ENCODE measurements at regions not wholly inside any gene's neighbourhood (a gene's known extent, or its start where the extent isn't known, plus 50 kb on each side); places are given as distances from the start of the nearest gene placed in this dataset.

DNA sequence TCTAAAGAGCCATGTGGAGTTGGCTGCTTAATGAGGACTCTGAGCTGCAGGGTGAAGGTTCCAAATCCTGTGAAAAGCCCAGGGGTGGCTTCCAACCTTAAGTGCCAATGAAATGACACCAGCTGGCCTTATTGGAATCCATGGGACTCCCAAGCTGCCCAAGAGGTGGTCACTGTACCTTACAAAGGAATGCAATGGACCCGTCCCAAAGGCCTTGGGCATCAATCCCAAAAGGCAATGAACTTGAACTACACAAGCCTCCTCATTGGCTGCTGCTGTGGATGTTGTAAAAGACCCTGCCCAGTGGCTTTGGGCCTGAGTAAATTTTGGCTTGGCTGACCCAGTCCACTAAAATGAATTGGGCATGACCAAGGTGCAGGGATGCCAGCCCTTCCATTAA lies 129.3 kb downstream of the WNT5A start (continued):
- no peak for TF ChIP-seq ZBTB40 (IDR thresholded peaks at IDR 0.05)
- TF ChIP-seq ZBTB40 (CRISPR knock-in tag; IDR thresholded peaks at IDR 0.05), result no peak

DNA sequence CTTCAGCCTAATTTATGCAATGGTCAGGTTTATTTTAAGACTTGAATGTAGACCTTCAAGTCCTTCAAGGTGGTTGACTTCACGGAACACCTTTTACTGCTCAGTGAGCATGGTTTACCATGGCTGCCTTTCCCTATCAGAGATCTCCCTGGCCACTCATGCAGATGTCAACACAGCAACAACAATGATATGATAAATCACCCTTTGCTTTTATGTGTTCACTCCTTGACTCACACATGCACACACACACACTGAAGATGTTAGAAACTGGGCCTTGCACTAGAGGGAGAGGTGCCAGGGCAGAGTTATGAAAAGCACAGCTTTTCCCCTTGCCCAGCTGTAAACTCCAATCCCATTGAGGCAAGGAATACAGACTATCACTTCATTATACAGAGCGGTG lies 134.4 kb downstream of the WNT5A start:
- Histone ChIP-seq H3K36me3 (ENCODE audit: control insufficient read depth, insufficient read depth, low read length) (no peaks in the 10 kb centered on the region), H3K4me3 (no peak overlapping the region), H3K9me1 (ENCODE audit: control insufficient read depth, insufficient read depth, low read length) (no peaks in the 10 kb centered on the region), H3K79me2 (ENCODE audit: control insufficient read depth, insufficient read depth, low read length) (no peaks in the 10 kb centered on the region), H3K9me3 (replicated peaks; ENCODE audit: control insufficient read depth, insufficient read depth, low read depth, low read length) (no peaks in the 10 kb centered on the region), H2AFZ (ENCODE audit: low read depth, low read length) (no peak overlapping the region), H3K9ac (ENCODE audit: insufficient read depth in 1 of 2, low read depth in 2 of 2, low read length in 2 of 2) (no peak overlapping the region), H3K4me1 (replicated peaks in 1 of 2; ENCODE audit: control insufficient read depth in 2 of 2, insufficient read depth in 2 of 2, low read length in 2 of 2) (no peaks in the 10 kb centered on the region), H3K27ac (ENCODE audit: extremely low read depth, low read depth, low read length) (no peak overlapping the region), H3K27me3 (ENCODE audit: control insufficient read depth in 2 of 2, insufficient read depth in 2 of 2, low read length in 2 of 2) (no peaks in the 10 kb centered on the region), H4K20me1 (replicated peaks; ENCODE audit: control insufficient read depth, insufficient read depth, low read length) (no peaks in the 10 kb centered on the region), H3K4me2 (ENCODE audit: insufficient read depth, low read length) (no peak overlapping the region)
- CTCF ChIA-PET (ENCODE audit: low intra/inter-chr PET ratio), result no interaction called here
- in situ Hi-C loops (cut with MboI), result no loop called here
- no peak for TF ChIP-seq LARP7 (IDR thresholded peaks at IDR 0.05)
- no peak for FAIRE-seq
- no peak for DNase-seq (ENCODE audit: extremely low read depth in 1 of 4, low spot score in 3 of 4)
- POLR2A ChIA-PET, result no interaction called here
- intact Hi-C loops (cut with micrococcal nuclease), result no loop called here
- no peak for ATAC-seq
- no TSS peak for BruUV-seq (replicated peaks)
- WGBS (ENCODE audit: insufficient coverage, low coverage, missing lambda C conversion rate), result 0% methylated on average over 2 of the region's 2 CpGs
